ENCODE measurements at regions not wholly inside any gene's neighbourhood (a gene's known extent, or its start where the extent isn't known, plus 50 kb on each side); places are given as distances from the start of the nearest gene placed in this dataset.

GRCh38 chr13:85545771-85546170, 253.4 kb downstream of the SLITRK6 start:
- TF ChIP-seq EZH2phosphoT487 (IDR thresholded peaks at IDR 0.05; ENCODE audit: borderline replicate concordance, low read length), result no peak
- TF ChIP-seq CTCF (IDR thresholded peaks at IDR 0.05; ENCODE audit: low read depth, low read length, poor library complexity, severe bottlenecking), result no peak

Data from DOHH2 (cell line).